ENCODE measurements at regions not wholly inside any gene's neighbourhood (a gene's known extent, or its start where the extent isn't known, plus 50 kb on each side); places are given as distances from the start of the nearest gene placed in this dataset.

DNA sequence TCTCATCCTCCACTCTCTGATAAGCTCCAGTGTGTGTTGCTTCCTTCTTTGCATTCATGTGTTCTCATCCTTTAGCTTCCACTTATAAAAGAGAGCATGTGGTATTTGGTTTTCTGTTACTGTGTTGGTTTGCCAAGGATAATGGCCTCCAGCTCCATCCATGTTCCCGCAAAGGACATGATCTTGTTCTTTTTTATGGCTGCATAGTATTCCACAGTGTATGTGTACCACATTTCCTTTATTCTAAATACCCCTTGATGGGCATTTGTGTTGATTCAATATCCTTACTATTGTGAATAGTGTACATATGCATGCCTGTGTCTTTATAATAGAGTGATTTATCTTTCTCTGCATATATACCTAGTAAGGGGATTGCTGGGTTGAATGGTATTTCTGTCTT lies 155.1 kb downstream of the DCK start:
- no peaks in the 10 kb centered on the region for H3K27me3 ChIP-seq (replicated peaks in 1 of 2; ENCODE audit: control insufficient read depth in 2 of 2, insufficient read depth in 2 of 2, low read length in 1 of 2)
- H3K4me1 ChIP-seq (ENCODE audit: control insufficient read depth, insufficient read depth, low read length) = no peaks in the 10 kb centered on the region
- SMC1A ChIA-PET (ENCODE audit: uncharacterized antibody, unreplicated experiment) = interaction anchor here (1.2 kb wide), 1 partner anchor 9 kb away, joined by 3 read pairs; no protein-coding TSS in a partner anchor
- H2AFZ ChIP-seq (ENCODE audit: control insufficient read depth, low read depth, low read length) = no peak overlapping the region
- RAD21 ChIA-PET (ENCODE audit: unreplicated experiment) = no interaction called here
- H4K20me1 ChIP-seq (ENCODE audit: control insufficient read depth, insufficient read depth) = no peaks in the 10 kb centered on the region
- ATAC-seq (no peak), DNase-seq (ENCODE audit: low read depth, low spot score) (no peak), FAIRE-seq (no peak)
- CTCF ChIA-PET = no interaction called here
- no peak overlapping the region for H3K4me2 ChIP-seq (ENCODE audit: control insufficient read depth, insufficient read depth)
- no peak overlapping the region for H3K4me3 ChIP-seq
- intact Hi-C loops (cut with micrococcal nuclease; ENCODE audit: unreplicated experiment) (no loop called here), in situ Hi-C loops (cut with MboI) (no loop called here)
- WGBS (ENCODE audit: insufficient coverage, insufficient replicate concordance, low lambda C conversion rate, missing lambda C conversion rate) = 39% methylated on average over 1 of the region's 1 CpG
- no peaks in the 10 kb centered on the region for H3K79me2 ChIP-seq (ENCODE audit: control insufficient read depth, insufficient read depth, low read length)
- H3K9me3 ChIP-seq (replicated peaks; ENCODE audit: control insufficient read depth, insufficient read depth, low read length) = no peaks in the 10 kb centered on the region
- no peak overlapping the region for H3K27ac ChIP-seq (ENCODE audit: control insufficient read depth, insufficient read depth)
- H3K36me3 ChIP-seq (ENCODE audit: control insufficient read depth in 2 of 2, insufficient read depth in 2 of 2, low read length in 1 of 2) = no peaks in the 10 kb centered on the region
- no peak overlapping the region for H3K9ac ChIP-seq (ENCODE audit: control insufficient read depth, insufficient read depth, low read length)
- POLR2A ChIA-PET = no interaction called here
- TF ChIP-seq, protein P1, sequence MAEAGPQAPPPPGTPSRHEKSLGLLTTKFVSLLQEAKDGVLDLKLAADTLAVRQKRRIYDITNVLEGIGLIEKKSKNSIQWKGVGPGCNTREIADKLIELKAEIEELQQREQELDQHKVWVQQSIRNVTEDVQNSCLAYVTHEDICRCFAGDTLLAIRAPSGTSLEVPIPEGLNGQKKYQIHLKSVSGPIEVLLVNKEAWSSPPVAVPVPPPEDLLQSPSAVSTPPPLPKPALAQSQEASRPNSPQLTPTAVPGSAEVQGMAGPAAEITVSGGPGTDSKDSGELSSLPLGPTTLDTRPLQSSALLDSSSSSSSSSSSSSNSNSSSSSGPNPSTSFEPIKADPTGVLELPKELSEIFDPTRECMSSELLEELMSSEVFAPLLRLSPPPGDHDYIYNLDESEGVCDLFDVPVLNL (IDR thresholded peaks at IDR 0.05; ENCODE audit: low read depth, low read length) = no peak
- TF ChIP-seq CBFB (IDR thresholded peaks at IDR 0.05; ENCODE audit: low read depth) (no peak), NR2F1 (conservative IDR thresholded peaks at IDR 0.05) (no peak)
- no TSS peak for BruUV-seq (replicated peaks)

DNA sequence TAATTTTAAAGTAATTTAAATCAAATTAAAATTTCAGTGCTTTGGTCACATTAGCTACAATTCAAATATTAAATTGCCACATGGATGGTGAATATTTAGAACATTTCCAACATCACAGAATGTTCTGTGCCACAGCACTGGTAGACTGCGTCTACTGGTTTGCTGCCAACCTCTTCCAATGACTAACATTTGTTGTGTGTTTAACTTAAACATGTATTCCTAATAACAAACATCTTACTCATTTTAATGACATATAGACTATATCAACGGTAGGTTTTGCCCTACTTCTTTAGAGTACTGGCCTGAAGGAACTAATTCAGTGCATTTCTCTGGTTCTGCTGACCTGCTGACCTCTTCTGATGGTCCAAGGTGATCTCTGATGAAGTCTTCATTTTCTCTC lies 157.6 kb downstream of the DCK start:
- POLR2A ChIA-PET = no interaction called here
- WGBS (ENCODE audit: insufficient coverage, insufficient replicate concordance, low lambda C conversion rate, missing lambda C conversion rate) = 22% methylated on average over 2 of the region's 2 CpGs
- no peaks in the 10 kb centered on the region for H3K9me3 ChIP-seq (replicated peaks; ENCODE audit: control insufficient read depth, insufficient read depth, low read length)
- intact Hi-C loops (cut with micrococcal nuclease; ENCODE audit: unreplicated experiment) (no loop called here), in situ Hi-C loops (cut with MboI) (no loop called here)
- H2AFZ ChIP-seq (ENCODE audit: control insufficient read depth, low read depth, low read length) = no peak overlapping the region
- no peak overlapping the region for H3K4me2 ChIP-seq (ENCODE audit: control insufficient read depth, insufficient read depth)
- no peak for FAIRE-seq
- H3K36me3 ChIP-seq (ENCODE audit: control insufficient read depth in 2 of 2, insufficient read depth in 2 of 2, low read length in 1 of 2) = no peaks in the 10 kb centered on the region
- no peak overlapping the region for H3K9ac ChIP-seq (ENCODE audit: control insufficient read depth, insufficient read depth, low read length)
- SMC1A ChIA-PET (ENCODE audit: uncharacterized antibody, unreplicated experiment) = no interaction called here
- no peaks in the 10 kb centered on the region for H3K27me3 ChIP-seq (replicated peaks in 1 of 2; ENCODE audit: control insufficient read depth in 2 of 2, insufficient read depth in 2 of 2, low read length in 1 of 2)
- CTCF ChIA-PET = no interaction called here
- no TSS peak for BruUV-seq (replicated peaks)
- RAD21 ChIA-PET (ENCODE audit: unreplicated experiment) = no interaction called here
- H3K27ac ChIP-seq (ENCODE audit: control insufficient read depth, insufficient read depth) = no peak overlapping the region
- no peaks in the 10 kb centered on the region for H4K20me1 ChIP-seq (ENCODE audit: control insufficient read depth, insufficient read depth)
- no peak for DNase-seq (ENCODE audit: low read depth, low spot score)
- H3K4me3 ChIP-seq = no peak overlapping the region
- TF ChIP-seq ATF7 (IDR thresholded peaks at IDR 0.05; ENCODE audit: low read depth) = no peak
- no peak for TF ChIP-seq NFIC (IDR thresholded peaks at IDR 0.05; ENCODE audit: low read depth, low read length)
- TF ChIP-seq, protein P2, sequence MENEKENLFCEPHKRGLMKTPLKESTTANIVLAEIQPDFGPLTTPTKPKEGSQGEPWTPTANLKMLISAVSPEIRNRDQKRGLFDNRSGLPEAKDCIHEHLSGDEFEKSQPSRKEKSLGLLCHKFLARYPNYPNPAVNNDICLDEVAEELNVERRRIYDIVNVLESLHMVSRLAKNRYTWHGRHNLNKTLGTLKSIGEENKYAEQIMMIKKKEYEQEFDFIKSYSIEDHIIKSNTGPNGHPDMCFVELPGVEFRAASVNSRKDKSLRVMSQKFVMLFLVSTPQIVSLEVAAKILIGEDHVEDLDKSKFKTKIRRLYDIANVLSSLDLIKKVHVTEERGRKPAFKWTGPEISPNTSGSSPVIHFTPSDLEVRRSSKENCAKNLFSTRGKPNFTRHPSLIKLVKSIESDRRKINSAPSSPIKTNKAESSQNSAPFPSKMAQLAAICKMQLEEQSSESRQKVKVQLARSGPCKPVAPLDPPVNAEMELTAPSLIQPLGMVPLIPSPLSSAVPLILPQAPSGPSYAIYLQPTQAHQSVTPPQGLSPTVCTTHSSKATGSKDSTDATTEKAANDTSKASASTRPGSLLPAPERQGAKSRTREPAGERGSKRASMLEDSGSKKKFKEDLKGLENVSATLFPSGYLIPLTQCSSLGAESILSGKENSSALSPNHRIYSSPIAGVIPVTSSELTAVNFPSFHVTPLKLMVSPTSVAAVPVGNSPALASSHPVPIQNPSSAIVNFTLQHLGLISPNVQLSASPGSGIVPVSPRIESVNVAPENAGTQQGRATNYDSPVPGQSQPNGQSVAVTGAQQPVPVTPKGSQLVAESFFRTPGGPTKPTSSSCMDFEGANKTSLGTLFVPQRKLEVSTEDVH (IDR thresholded peaks at IDR 0.05; ENCODE audit: low read depth, partially characterized antibody) = no peak
- TF ChIP-seq FOXK2 (IDR thresholded peaks at IDR 0.05) = no peak
- TF ChIP-seq RELA (IDR thresholded peaks at IDR 0.05; ENCODE audit: borderline replicate concordance, partially characterized antibody) = no peak
- no peak for TF ChIP-seq BMI1 (IDR thresholded peaks at IDR 0.05; ENCODE audit: borderline replicate concordance)
- no peak for TF ChIP-seq HCFC1 (IDR thresholded peaks at IDR 0.05; ENCODE audit: low read length)
- H3K4me1 ChIP-seq (ENCODE audit: control insufficient read depth, insufficient read depth, low read length) = no peaks in the 10 kb centered on the region
- no peak for ATAC-seq
- H3K79me2 ChIP-seq (ENCODE audit: control insufficient read depth, insufficient read depth, low read length) = no peaks in the 10 kb centered on the region
